GM23248 (cell line): ENCODE measurements at regions not wholly inside any gene's neighbourhood (a gene's known extent, or its start where the extent isn't known, plus 50 kb on each side); places are given as distances from the start of the nearest gene placed in this dataset.

Experiments
- EZH2 ChIP-seq: fragments of 200-600 bp; sonication (generic); IDR thresholded peaks from 2 replicates; pipeline ENCODE4 v1.6.1; 2018; ENCODE audit warnings: antibody characterized with exemption, mild to moderate bottlenecking; ENCODE audit not compliant: insufficient read depth, poor library complexity, severe bottlenecking
- EZH2phosphoT487 ChIP-seq: fragments of 200-600 bp; sonication (generic); IDR thresholded peaks from 2 replicates; pipeline ENCODE4 v1.6.1; 2018; ENCODE audit warnings: antibody characterized with exemption, moderate library complexity, mild to moderate bottlenecking, low read depth; ENCODE audit not compliant: insufficient read depth

GRCh38 chrX:13099121-13099520 lies 54.7 kb upstream of the FAM9C start:
- TF ChIP-seq EZH2 (no peak), EZH2phosphoT487 (no peak)
